ENCODE measurements at regions not wholly inside any gene's neighbourhood (a gene's known extent, or its start where the extent isn't known, plus 50 kb on each side); places are given as distances from the start of the nearest gene placed in this dataset.

DNA sequence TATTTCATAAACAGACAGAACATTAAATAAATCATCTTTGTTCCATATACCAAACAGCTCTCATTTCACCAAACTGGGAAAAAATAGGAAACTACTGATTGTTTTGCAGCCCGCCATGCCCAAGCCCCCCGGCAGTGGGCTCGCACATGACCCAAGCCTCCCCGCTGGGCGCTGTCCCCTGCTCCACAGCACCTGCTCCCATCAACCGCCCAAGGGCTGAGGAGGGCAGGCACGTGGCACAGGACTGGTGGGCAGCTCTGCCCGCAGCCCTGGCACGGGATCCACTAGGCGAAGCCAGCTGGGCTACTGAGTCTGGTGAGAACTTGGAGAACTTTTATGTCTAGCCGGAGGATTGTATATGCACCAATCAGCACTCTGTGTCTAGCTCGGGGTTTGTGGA is 554.8 kb upstream of the CCNG1 start:
- Mint-ChIP-seq H3K9me3 (peaks cover 6% of the 10 kb centered on the region), H3K4me3 (no peak overlapping the region), H3K36me3 (no peaks in the 10 kb centered on the region), H3K27ac (no peak overlapping the region), H3K4me1 (ENCODE audit: unreplicated experiment) (no peaks in the 10 kb centered on the region), H3K27me3 (no peaks in the 10 kb centered on the region)
- TF ChIP-seq, protein P1, sequence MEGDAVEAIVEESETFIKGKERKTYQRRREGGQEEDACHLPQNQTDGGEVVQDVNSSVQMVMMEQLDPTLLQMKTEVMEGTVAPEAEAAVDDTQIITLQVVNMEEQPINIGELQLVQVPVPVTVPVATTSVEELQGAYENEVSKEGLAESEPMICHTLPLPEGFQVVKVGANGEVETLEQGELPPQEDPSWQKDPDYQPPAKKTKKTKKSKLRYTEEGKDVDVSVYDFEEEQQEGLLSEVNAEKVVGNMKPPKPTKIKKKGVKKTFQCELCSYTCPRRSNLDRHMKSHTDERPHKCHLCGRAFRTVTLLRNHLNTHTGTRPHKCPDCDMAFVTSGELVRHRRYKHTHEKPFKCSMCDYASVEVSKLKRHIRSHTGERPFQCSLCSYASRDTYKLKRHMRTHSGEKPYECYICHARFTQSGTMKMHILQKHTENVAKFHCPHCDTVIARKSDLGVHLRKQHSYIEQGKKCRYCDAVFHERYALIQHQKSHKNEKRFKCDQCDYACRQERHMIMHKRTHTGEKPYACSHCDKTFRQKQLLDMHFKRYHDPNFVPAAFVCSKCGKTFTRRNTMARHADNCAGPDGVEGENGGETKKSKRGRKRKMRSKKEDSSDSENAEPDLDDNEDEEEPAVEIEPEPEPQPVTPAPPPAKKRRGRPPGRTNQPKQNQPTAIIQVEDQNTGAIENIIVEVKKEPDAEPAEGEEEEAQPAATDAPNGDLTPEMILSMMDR (conservative IDR thresholded peaks at IDR 0.05) = no peak
- no peak for DNase-seq (ENCODE audit: extremely low spot score, unreplicated experiment)

DNA sequence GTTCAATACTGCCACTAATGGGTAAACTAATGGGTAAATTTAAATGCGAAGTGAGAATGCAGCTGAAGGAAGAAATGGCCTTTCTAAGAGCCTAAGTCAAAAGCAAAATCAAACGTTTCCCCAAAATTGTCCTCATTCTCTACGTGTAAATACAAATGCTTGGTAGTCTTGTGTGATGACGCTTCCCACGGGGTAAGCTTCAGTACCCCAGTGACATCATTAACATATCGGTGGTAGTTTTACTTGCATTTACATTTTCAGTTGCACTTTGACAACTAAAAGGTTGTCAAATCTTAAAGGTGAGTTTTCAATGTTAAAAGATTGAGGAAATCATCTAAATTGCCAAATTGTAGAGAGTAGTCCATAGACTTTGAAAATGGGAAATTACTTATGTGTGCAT is 550.7 kb upstream of the CCNG1 start:
- H3K4me3 Mint-ChIP-seq = no peak overlapping the region
- DNase-seq (ENCODE audit: extremely low spot score, unreplicated experiment) = no peak
- H3K27me3 Mint-ChIP-seq = no peaks in the 10 kb centered on the region
- H3K36me3 Mint-ChIP-seq = no peaks in the 10 kb centered on the region
- H3K4me1 Mint-ChIP-seq (ENCODE audit: unreplicated experiment) = no peaks in the 10 kb centered on the region
- TF ChIP-seq, protein P1 (conservative IDR thresholded peaks at IDR 0.05) = no peak
- no peaks in the 10 kb centered on the region for H3K9me3 Mint-ChIP-seq
- H3K27ac Mint-ChIP-seq = no peak overlapping the region

DNA sequence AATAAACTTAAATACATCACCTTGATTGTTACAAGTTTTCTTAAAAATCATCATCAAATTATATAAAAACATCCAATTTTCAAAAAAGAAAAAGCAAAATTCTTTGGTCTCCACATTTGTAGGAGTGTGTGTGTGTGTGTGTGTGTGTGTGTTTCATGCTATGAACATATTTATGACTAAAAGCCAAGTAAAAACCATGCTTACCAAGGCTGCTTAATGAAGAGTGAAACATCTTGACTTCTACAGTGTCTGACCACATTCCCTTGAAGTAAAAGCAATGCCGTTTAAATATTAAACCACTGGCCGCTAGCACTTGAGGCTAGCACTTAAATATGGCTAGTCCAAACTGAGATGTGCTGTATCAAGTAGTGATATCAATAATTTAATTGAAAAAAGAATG is 549.1 kb upstream of the CCNG1 start:
- H3K4me1 Mint-ChIP-seq (ENCODE audit: unreplicated experiment) = no peaks in the 10 kb centered on the region
- no peak overlapping the region for H3K4me3 Mint-ChIP-seq
- H3K27ac Mint-ChIP-seq = no peak overlapping the region
- no peaks in the 10 kb centered on the region for H3K27me3 Mint-ChIP-seq
- H3K36me3 Mint-ChIP-seq = no peaks in the 10 kb centered on the region
- TF ChIP-seq, protein P1 (conservative IDR thresholded peaks at IDR 0.05) = no peak
- no peaks in the 10 kb centered on the region for H3K9me3 Mint-ChIP-seq
- no peak for DNase-seq (ENCODE audit: extremely low spot score, unreplicated experiment)

DNA sequence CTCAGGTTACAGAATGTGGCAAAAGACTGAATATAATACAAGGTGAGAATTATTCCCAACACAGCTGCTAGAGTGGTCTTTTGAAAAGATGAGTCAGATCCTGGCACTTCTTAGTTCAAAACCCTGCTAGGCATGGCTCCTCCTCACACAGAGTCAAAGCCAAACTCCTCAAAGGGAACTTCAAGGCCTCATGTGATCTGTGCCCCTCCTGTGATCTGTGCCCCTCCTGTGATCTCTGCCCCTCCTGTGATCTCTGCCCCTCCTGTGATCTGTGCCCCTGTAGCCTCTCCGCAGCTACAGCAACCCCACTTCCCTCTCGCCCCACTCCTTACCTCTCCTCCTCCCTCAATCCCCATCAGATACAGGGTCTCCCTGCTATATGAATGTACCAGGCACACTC is 525.5 kb upstream of the CCNG1 start:
- TF ChIP-seq, protein P1 (conservative IDR thresholded peaks at IDR 0.05) = no peak
- no peak overlapping the region for H3K27ac Mint-ChIP-seq
- H3K9me3 Mint-ChIP-seq = no peaks in the 10 kb centered on the region

DNA sequence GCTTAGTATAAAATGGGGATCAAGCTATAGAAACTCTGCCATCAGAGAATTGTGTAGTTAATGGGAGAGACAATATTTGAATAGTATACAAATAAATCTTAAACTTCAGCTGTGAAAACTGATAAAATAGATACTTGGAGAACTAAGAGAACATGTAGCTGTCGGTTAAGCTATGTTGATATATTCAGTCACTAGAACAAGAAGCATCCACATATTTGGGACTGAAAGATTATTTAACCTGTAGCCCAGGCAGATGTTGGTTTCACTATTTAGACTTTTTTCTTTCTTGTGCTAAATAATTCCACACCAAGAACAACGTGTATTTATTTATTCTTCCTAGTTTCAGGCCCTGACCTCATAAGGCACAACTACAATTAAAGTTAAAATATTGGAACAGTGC is 521.0 kb upstream of the CCNG1 start:
- H3K9me3 Mint-ChIP-seq = no peaks in the 10 kb centered on the region
- DNase-seq (ENCODE audit: extremely low spot score, unreplicated experiment) = no peak
- no peaks in the 10 kb centered on the region for H3K4me1 Mint-ChIP-seq (ENCODE audit: unreplicated experiment)
- no peaks in the 10 kb centered on the region for H3K36me3 Mint-ChIP-seq
- TF ChIP-seq, protein P1 (conservative IDR thresholded peaks at IDR 0.05) = no peak
- H3K27ac Mint-ChIP-seq = no peak overlapping the region
- H3K4me3 Mint-ChIP-seq = no peak overlapping the region
- no peaks in the 10 kb centered on the region for H3K27me3 Mint-ChIP-seq

More for the DNA sequence above, 525.5 kb upstream of the CCNG1 start:
- Mint-ChIP-seq H3K27me3 (no peaks in the 10 kb centered on the region), H3K4me1 (ENCODE audit: unreplicated experiment) (no peaks in the 10 kb centered on the region), H3K4me3 (no peak overlapping the region), H3K36me3 (no peaks in the 10 kb centered on the region)
- DNase-seq (ENCODE audit: extremely low spot score, unreplicated experiment) = no peak

DNA sequence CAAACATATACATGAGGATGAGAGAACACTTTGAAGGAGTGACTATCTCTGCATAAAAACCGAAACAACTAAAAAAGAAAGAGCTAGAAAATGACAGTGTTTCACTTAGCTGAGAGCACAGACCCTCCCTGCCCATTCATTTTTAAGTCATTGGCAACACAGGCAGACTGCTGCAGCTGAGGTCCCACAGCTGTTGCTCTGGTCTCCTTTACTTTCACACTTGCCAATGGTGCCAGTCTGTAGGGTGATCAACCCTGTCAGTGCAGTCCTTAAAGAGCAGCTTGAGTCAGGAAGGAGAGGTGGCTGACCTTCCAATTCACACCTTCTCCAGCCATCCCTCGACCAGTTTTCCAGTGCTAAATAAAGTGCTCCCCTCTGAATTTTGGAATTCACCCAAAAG is 508.3 kb upstream of the CCNG1 start:
- TF ChIP-seq, protein P1 (conservative IDR thresholded peaks at IDR 0.05) = no peak
- no peak for DNase-seq (ENCODE audit: extremely low spot score, unreplicated experiment)
- Mint-ChIP-seq H3K4me1 (ENCODE audit: unreplicated experiment) (no peaks in the 10 kb centered on the region), H3K27me3 (no peaks in the 10 kb centered on the region), H3K27ac (no peak overlapping the region), H3K36me3 (no peaks in the 10 kb centered on the region), H3K9me3 (no peaks in the 10 kb centered on the region), H3K4me3 (no peak overlapping the region)

Data from type B pancreatic cell (in vitro differentiated cells).